ENCODE measurements at regions not wholly inside any gene's neighbourhood (a gene's known extent, or its start where the extent isn't known, plus 50 kb on each side); places are given as distances from the start of the nearest gene placed in this dataset.

- no peak for DNase-seq (ENCODE audit: low spot score)
Measured at GRCh38 chr2:217125014-217125413, 265.1 kb upstream of the TNP1 start.

DNA sequence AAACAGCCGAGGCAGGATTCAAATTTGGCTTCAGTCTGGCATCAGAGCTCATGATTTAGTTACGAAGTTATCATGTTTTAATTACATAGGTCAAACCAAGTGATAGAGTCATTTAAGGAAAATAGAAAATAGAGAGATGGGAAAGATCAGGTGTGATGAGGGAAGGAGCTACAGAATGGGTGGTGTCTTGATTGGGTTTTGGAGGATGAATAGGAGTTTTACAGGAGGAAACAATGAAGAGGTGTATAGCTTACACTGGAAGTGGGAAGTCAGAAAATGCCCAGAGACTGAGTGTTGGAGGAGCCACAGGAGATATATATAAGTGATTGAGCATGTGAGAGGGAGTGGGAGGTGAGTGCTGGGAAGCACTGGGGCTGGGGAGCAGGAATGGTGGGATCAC is 264.2 kb upstream of the TNP1 start:
- DNase-seq (ENCODE audit: low spot score): no peak

GRCh38 chr2:217121565-217121964 is 261.7 kb upstream of the TNP1 start:
- no peak for DNase-seq (ENCODE audit: low spot score)

DNA sequence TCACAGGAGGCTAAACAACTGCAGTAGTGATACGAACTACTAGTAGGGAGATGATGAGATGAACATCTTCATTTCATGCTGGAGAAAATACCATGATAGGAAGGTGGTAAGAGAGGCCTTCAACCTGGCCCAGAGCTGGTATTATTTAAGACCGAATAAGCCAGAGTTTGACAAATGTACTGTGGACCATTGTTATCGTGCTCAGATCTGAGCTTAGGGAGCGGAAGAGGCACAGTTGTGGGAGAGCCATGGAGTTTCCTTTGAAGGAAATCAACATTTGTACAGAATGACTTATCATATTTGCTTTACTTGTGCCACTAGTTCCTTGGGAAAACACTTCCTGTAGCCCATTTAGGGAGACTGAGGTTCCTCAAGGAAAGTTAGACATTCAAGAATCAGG is 260.6 kb upstream of the TNP1 start:
- DNase-seq (ENCODE audit: low spot score): no peak

GRCh38 chr2:217118559-217119284 is 258.9 kb upstream of the TNP1 start:
- no peak for DNase-seq (ENCODE audit: low spot score)

GRCh38 chr2:217117523-217117922 is 257.7 kb upstream of the TNP1 start:
- DNase-seq (ENCODE audit: low spot score): no peak

GRCh38 chr2:217116610-217117009 is 256.7 kb upstream of the TNP1 start:
- no peak for DNase-seq (ENCODE audit: low spot score)

GRCh38 chr2:217114117-217114516 is 254.3 kb upstream of the TNP1 start:
- no peak for DNase-seq (ENCODE audit: low spot score)

DNA sequence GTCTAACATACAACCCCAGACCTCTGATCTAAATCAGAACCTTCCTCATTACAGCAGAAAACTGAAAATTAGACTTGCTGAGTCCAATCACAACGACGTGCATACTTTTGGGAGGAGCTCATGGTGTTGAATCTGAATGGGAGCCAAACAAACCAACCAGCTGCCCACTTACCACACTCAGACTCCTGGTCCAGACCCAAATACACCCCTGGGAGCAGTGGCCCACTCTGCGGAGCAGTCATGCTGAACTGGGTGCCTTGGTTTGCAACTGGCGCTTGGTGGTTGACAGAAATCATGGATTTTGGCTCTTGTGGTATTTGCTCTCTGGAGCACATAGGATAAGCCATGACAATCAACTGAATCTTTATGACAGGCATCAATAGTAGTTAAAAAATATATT is 253.6 kb upstream of the TNP1 start:
- DNase-seq (ENCODE audit: low spot score): no peak

DNA sequence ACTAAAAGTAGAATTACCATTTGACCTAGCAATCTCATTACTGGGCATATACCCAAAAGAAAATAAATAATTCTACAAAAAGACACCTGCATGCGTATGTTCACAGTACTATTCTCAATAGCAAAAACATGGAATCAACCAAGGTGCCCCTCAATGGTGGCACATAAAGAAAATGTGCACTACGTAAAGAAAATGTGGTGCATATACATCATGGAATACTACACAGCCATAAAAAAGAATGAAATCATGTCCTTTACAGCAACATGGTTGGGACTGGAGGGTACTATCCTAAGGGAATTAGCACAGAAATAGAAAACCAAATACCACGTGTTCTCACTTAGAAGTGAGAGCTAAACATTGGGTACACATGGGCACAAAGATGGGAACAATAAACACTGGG is 250.7 kb upstream of the TNP1 start:
- DNase-seq (ENCODE audit: low spot score): no peak

DNA sequence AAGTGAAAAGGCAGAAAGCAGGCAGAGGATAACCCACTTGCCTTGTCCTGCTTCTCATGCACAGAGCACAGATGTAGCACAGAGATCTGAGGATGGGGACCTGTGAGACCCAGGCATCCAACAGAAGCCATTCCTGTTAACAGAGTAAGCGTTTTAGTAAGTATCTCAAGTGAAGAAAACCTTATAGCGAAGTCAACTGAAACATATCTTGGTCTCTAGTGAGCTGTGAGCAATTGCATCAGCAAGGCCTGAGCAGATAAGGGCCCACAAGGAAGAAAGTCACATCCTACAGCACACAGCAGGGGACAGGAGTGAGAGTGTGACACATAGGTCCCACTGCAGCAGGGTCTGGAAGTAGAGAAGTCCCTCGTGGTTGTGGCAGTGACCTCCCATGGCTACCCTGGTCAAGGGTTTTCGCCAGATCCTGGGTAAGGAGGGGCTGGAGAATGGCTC is 248.7 kb upstream of the TNP1 start:
- no peak for DNase-seq (ENCODE audit: low spot score)

DNA sequence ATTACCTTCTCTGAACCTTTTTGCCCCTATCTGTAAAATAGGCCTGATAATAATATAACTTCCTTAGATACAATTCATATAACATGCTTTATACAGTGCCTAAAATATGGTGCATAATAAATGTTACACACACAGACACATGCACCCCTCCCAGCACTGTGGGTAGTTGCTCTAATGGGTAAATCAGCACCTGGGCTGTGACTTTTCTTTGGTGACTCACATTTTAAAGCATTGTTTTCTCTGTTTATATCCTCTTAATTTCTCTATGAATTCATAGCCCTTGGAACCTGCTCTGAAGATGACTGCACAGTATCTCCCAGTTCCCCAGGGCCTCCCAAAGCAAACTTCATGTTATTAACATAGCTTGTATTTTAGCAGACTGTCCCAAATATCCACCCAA is 248.2 kb upstream of the TNP1 start:
- no peak for DNase-seq (ENCODE audit: low spot score)

- no peak for DNase-seq (ENCODE audit: low spot score)
Measured at GRCh38 chr2:217107480-217107879, 247.6 kb upstream of the TNP1 start.

- peak; percentile 12 for DNase-seq (ENCODE audit: low spot score)
Measured at GRCh38 chr2:217106650-217107014, 246.8 kb upstream of the TNP1 start.

DNA sequence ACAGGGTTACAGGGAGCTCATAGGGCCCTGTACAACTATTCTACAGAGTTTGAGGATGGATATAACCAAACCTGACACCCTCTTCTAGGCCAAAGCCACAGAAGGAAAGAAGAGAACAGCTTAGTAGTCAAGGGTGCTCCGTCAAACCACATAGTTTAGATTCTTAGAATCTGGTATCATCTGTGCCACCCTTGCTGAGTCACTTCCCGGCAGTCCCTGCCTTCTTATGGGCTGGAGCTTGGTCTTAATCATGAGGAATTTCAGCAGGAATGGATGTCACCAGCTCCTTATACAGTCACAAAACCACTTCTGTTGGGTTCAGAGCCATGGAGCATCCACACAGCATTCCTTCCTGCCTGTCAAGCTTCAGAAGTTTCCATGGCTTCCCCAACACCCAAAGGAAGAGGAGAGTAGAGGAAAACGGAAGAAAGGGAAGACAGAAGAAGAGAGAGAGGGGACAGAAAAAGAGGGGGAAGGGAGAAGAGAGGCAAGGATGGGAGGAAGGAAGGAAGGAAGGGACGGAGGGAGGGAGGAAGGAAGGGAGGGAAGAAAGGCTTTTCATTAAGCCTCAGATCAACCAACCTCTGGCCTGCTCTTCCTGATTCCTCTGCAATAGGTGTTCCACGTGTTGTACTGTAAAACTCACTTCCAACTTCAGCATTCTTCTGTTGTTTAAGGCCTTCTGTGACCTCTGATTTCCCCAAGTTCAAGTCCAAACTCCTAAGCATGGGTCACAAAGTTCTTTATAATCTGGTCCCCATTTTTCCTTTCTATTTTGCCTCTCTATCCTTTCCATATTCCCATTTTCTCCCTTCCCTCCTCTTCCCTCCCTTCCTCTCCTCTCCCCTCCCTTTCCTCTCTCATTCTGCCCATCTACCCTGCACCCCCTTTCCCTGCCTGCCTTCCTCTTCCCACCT is 246.1 kb upstream of the TNP1 start:
- DNase-seq (ENCODE audit: low spot score): peak; percentile 72

GRCh38 chr2:217103752-217104545 is 244.1 kb upstream of the TNP1 start:
- no peak for DNase-seq (ENCODE audit: low spot score)

- no peak for DNase-seq (ENCODE audit: low spot score)
Measured at GRCh38 chr2:217102956-217103355, 243.1 kb upstream of the TNP1 start.

DNA sequence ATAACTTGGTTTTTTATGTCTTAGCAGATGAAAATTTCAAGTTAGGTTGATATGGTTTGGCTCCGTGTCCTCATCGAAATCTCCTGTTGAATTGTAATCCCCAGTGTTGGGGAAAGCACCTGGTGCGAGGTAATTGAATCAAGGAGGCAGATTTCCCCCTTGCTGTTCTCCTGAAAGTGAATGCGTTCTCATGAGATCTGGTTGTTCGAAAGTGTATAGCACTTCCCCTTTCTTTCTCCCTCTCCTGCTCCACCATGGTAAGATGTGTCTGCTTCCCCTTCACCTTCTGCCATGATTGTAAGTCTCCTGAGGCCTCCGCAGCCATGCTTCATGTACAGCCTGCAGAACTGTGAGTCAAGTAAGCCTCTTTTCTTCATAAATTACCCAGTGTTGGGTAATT is 242.1 kb upstream of the TNP1 start:
- no peak for DNase-seq (ENCODE audit: low spot score)

DNA sequence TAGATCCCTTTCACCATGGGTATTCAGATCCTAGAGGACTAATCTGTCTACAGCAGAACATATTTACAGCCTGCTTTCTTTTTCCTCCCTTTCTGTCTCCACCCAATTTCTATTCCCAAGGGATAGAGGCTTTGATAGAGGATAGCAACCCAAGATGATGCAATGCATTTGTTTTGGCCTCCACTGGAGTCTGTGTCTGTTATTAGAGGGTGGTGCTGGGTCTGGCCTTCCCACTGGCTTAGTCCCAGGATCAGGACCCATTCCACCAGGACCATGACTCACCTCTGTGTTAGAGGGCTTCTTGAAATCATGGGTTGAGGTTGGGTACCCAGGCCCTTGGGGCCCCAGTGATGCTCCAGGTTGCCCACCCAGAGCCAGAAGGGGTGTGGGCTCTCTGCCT is 239.7 kb upstream of the TNP1 start:
- no peak for DNase-seq (ENCODE audit: low spot score)

GRCh38 chr2:217098435-217098834 is 238.6 kb upstream of the TNP1 start:
- DNase-seq (ENCODE audit: low spot score): no peak

GRCh38 chr2:217097346-217097745 is 237.5 kb upstream of the TNP1 start:
- no peak for DNase-seq (ENCODE audit: low spot score)

All from HT-29 (cell line).